CD14-positive monocyte (primary cell): ENCODE measurements at regions not wholly inside any gene's neighbourhood (a gene's known extent, or its start where the extent isn't known, plus 50 kb on each side); places are given as distances from the start of the nearest gene placed in this dataset.
A peak's percentile ranks its signal among the peaks of the same experiment; 100 is the strongest.

Experiments
- DNase-seq, 3 donors: peaks; one replicate each; pipeline ENCODE4 v3.0.0-alpha.2; 2011 to 2022
- H2AFZ ChIP-seq: 2 replicates; pipeline ENCODE4 v1.6.0; 2012; ENCODE audit warnings: mild to moderate bottlenecking, low read depth, low read length, inconsistent platforms; ENCODE audit not compliant: insufficient read depth, poor library complexity, severe bottlenecking
- H3K27ac ChIP-seq, 2 donors: 1 replicate in 1 of 2; 2 replicates in 1 of 2; pipeline ENCODE4 v1.5.1; 2012 to 2013; ENCODE audit warnings: low read length in 2 of 2, control low read depth in 1 of 2, inconsistent platforms in 1 of 2, low read depth in 1 of 2, mild to moderate bottlenecking in 1 of 2
- H3K27me3 ChIP-seq, 2 donors: one replicate each; pipeline versions ENCODE4 v1.6.0 to v1.6.1; 2011 to 2013; ENCODE audit warnings: low read length in 2 of 2; ENCODE audit not compliant: control insufficient read depth in 2 of 2, insufficient read depth in 2 of 2
- H3K36me3 ChIP-seq, 2 donors: replicated peaks in 1 of 2; 1 replicate in 1 of 2; 2 replicates in 1 of 2; pipeline versions ENCODE4 v1.5.1 to v1.6.1; 2012 to 2013; ENCODE audit warnings: low read length in 2 of 2, control low read depth in 1 of 2, inconsistent platforms in 1 of 2, mild to moderate bottlenecking in 1 of 2; ENCODE audit not compliant: insufficient read depth in 2 of 2, control insufficient read depth in 1 of 2
- H3K4me1 ChIP-seq, 2 donors: 1 replicate in 1 of 2; 2 replicates in 1 of 2; pipeline versions ENCODE4 v1.5.1 to v1.6.1; 2012 to 2013; ENCODE audit warnings: low read length in 2 of 2, control low read depth in 1 of 2, inconsistent platforms in 1 of 2, mild to moderate bottlenecking in 1 of 2, moderate library complexity in 1 of 2; ENCODE audit not compliant: insufficient read depth in 2 of 2, control insufficient read depth in 1 of 2
- H3K4me2 ChIP-seq: replicated peaks from 2 replicates; pipeline ENCODE3; 2012; ENCODE audit warnings: low read length, moderate library complexity, mild to moderate bottlenecking; ENCODE audit not compliant: poor library complexity, severe bottlenecking; ENCODE audit errors: extremely low read depth
- H3K4me3 ChIP-seq, 3 experiments: fragments of 200-600 bp in 1 of 3; sonication (generic) in 1 of 3; replicated peaks in 1 of 3; 1 replicate in 2 of 3; 2 replicates in 1 of 3; pipeline ENCODE4 v1.5.1; 2011 to 2013; ENCODE audit warnings: low read length in 3 of 3, mild to moderate bottlenecking in 3 of 3, control low read depth in 2 of 3, low read depth in 2 of 3, inconsistent platforms in 1 of 3, moderate library complexity in 1 of 3
- H3K79me2 ChIP-seq: 2 replicates; pipeline ENCODE4 v1.6.0; 2012; ENCODE audit warnings: mild to moderate bottlenecking, control low read depth, inconsistent platforms, low read length, moderate library complexity; ENCODE audit not compliant: insufficient read depth
- H3K9ac ChIP-seq: 2 replicates; pipeline ENCODE4 v1.6.0; 2017; ENCODE audit warnings: low read length, mild to moderate bottlenecking; ENCODE audit not compliant: insufficient read depth, poor library complexity, severe bottlenecking
- H3K9me3 ChIP-seq, 2 donors: replicated peaks in 1 of 2; 1 replicate in 1 of 2; 2 replicates in 1 of 2; pipeline versions ENCODE4 v1.5.1 to v1.6.1; 2012 to 2013; ENCODE audit warnings: low read length in 2 of 2, control low read depth in 1 of 2; ENCODE audit not compliant: control insufficient read depth in 1 of 2, insufficient read depth in 1 of 2
- H4K20me1 ChIP-seq: 2 replicates; pipeline ENCODE4 v1.6.0; 2012; ENCODE audit warnings: mild to moderate bottlenecking, low read length, control low read depth, moderate library complexity; ENCODE audit not compliant: insufficient read depth
- H3K27ac Mint-ChIP-seq, 7 donors: one replicate each; pipeline ENCODE4 v1.8.0; 2020; ENCODE audit warnings: mild to moderate bottlenecking in 7 of 7, mixed read lengths in 7 of 7, moderate library complexity in 6 of 7, inconsistent platforms in 2 of 7
- H3K27me3 Mint-ChIP-seq, 3 donors: one replicate each; pipeline ENCODE4 v1.8.0; 2021 to 2022; ENCODE audit warnings: low read depth in 3 of 3, mild to moderate bottlenecking in 3 of 3, mixed read lengths in 3 of 3, moderate library complexity in 3 of 3, inconsistent platforms in 1 of 3
- H3K36me3 Mint-ChIP-seq, 2 donors: one replicate each; pipeline ENCODE4 v1.8.0; 2020; ENCODE audit warnings: mixed read lengths in 2 of 2, inconsistent platforms in 1 of 2, mild to moderate bottlenecking in 1 of 2
- H3K4me1 Mint-ChIP-seq: one replicate; pipeline ENCODE4 v1.8.0; 2020; ENCODE audit warnings: mild to moderate bottlenecking, mixed read lengths
- H3K4me3 Mint-ChIP-seq, 2 donors: one replicate each; pipeline ENCODE4 v1.8.0; 2020; ENCODE audit warnings: mild to moderate bottlenecking in 2 of 2, mixed read lengths in 2 of 2, moderate library complexity in 1 of 2
- H3K9me3 Mint-ChIP-seq, 7 donors: one replicate each; pipeline ENCODE4 v1.8.0; 2020 to 2022; ENCODE audit warnings: mixed read lengths in 7 of 7, mild to moderate bottlenecking in 6 of 7, moderate library complexity in 6 of 7, inconsistent platforms in 2 of 7
- CTCF ChIP-seq: fragments of 200-600 bp; IDR thresholded peaks from one replicate; pipeline ENCODE4 v1.8.0; 2022; ENCODE audit warnings: antibody characterized with exemption, mild to moderate bottlenecking
- WGBS: methylation state at CpG from one replicate; pipeline ENCODE4 v1.1.5; 2013; ENCODE audit warnings: missing lambda C conversion rate; ENCODE audit not compliant: insufficient coverage; 5-methylcytosine and 5-hydroxymethylcytosine counted together
- intact Hi-C, 2 donors: fragments of 100-400 bp; cut with micrococcal nuclease; formaldehyde crosslinking; loops; one replicate each; pipeline versions ENCODE4 v1.15.0 to v1.15.1; 2023

- Histone ChIP-seq H4K20me1 (no peaks in the 10 kb centered on the region), H3K36me3 (no peaks in the 10 kb centered on the region), H3K27me3 (no peaks in the 10 kb centered on the region), H3K9ac (no peak overlapping the region), H3K4me2 (peak overlapping the region; percentile 53), H3K79me2 (no peaks in the 10 kb centered on the region), H3K4me3 (no peak overlapping the region), H3K9me3 (no peaks in the 10 kb centered on the region), H3K4me1 (peaks cover 5 to 7% of the 10 kb centered on the region in 2 donors), H2AFZ (peak overlapping the region; percentile 46), H3K27ac (no peak overlapping the region)
- peak; percentile 96 for TF ChIP-seq CTCF
- intact Hi-C loops = loop anchor here in 1 of 2 donors (1.0 kb wide), 1 partner anchor 97 kb away; no protein-coding TSS in a partner anchor
- Mint-ChIP-seq H3K4me1 (peaks cover 16% of the 10 kb centered on the region), H3K27me3 (peaks cover 0 to 2% (median 0%) of the 10 kb centered on the region in 3 donors), H3K9me3 (no peaks in the 10 kb centered on the region), H3K36me3 (peaks cover 7 to 9% of the 10 kb centered on the region in 2 donors), H3K4me3 (peak overlapping the region in 1 of 2 donors; percentile 23), H3K27ac (peak overlapping the region in 2 of 7 donors; percentile 3 to 44)
- peak; percentile 78 to 96 (median 85) for DNase-seq
- WGBS = 56% methylated on average over 2 of the region's 4 CpGs
Observed at GRCh38 chr4:3346146-3346545, 53.3 kb downstream of the RGS12 start.

- H4K20me1 ChIP-seq = no peaks in the 10 kb centered on the region
- intact Hi-C loops = no loop called here
- no peaks in the 10 kb centered on the region for H3K27me3 ChIP-seq
- Mint-ChIP-seq H3K4me1 (peaks cover 8% of the 10 kb centered on the region), H3K27me3 (no peaks in the 10 kb centered on the region), H3K4me3 (no peak overlapping the region), H3K9me3 (peaks cover 6 to 12% (median 10%) of the 10 kb centered on the region in 7 donors), H3K27ac (no peak overlapping the region), H3K36me3 (peaks cover 5 to 15% of the 10 kb centered on the region in 2 donors)
- H3K4me2 ChIP-seq = no peak overlapping the region
- no peak overlapping the region for H2AFZ ChIP-seq
- no peak overlapping the region for H3K9ac ChIP-seq
- TF ChIP-seq CTCF = no peak
- H3K9me3 ChIP-seq = peaks cover 0 to 8% of the 10 kb centered on the region in 2 donors
- WGBS = no CpG with 5 or more reads among the region's 4 CpGs
- no peak for DNase-seq
- no peak overlapping the region for H3K4me3 ChIP-seq
- H3K4me1 ChIP-seq = peaks cover 5% of the 10 kb centered on the region in 2 donors
- H3K36me3 ChIP-seq = no peaks in the 10 kb centered on the region
- H3K79me2 ChIP-seq = no peaks in the 10 kb centered on the region
- H3K27ac ChIP-seq = no peak overlapping the region
Observed at GRCh38 chr4:3347871-3348270, 55.0 kb downstream of the RGS12 start.
